H1 (cell line): ENCODE measurements at regions not wholly inside any gene's neighbourhood (a gene's known extent, or its start where the extent isn't known, plus 50 kb on each side); places are given as distances from the start of the nearest gene placed in this dataset.

ENCODE experiments used
- EP300 ChIP-seq, 2 experiments: IDR thresholded peaks; 1 replicate in 1 of 2; 2 replicates in 1 of 2; pipeline ENCODE4 v1.6.1; 2011 to 2012; ENCODE audit warnings: low read depth in 2 of 2, low read length in 2 of 2, mild to moderate bottlenecking in 2 of 2, borderline replicate concordance in 1 of 2, inconsistent platforms in 1 of 2, moderate library complexity in 1 of 2
- JUND ChIP-seq: IDR thresholded peaks from 2 replicates; pipeline ENCODE4 v1.6.1; 2011; ENCODE audit warnings: mild to moderate bottlenecking, improper control_type of control experiment, low read length
- NRF1 ChIP-seq: IDR thresholded peaks from 2 replicates; pipeline ENCODE4 v1.6.1; 2011; ENCODE audit warnings: mild to moderate bottlenecking, low read depth, low read length, improper control_type of control experiment
- POLR2AphosphoS5 ChIP-seq: IDR thresholded peaks from 2 replicates; pipeline ENCODE4 v1.6.1; 2011; ENCODE audit warnings: low read depth, low read length
- RAD21 ChIP-seq, 2 experiments: IDR thresholded peaks in 1 of 2; conservative IDR thresholded peaks in 1 of 2; 2 replicates each; pipeline ENCODE4 v1.6.1; 2011; ENCODE audit warnings: low read depth in 2 of 2, low read length in 2 of 2, improper control_type of control experiment in 1 of 2, inconsistent platforms in 1 of 2, mild to moderate bottlenecking in 1 of 2, moderate library complexity in 1 of 2
- SIRT6 ChIP-seq: IDR thresholded peaks from one replicate; pipeline ENCODE4 v1.7.1; 2012; ENCODE audit warnings: low read length, inconsistent platforms
- TF ChIP-seq, protein P1 (sequence below), 3 experiments: IDR thresholded peaks; 1 replicate in 2 of 3; 2 replicates in 1 of 3; pipeline versions ENCODE4 v1.5.1 to v1.6.1; 2011; ENCODE audit warnings: low read length in 3 of 3, mild to moderate bottlenecking in 3 of 3, inconsistent platforms in 2 of 3, low read depth in 1 of 3, moderate library complexity in 1 of 3; ENCODE audit not compliant: insufficient read depth in 1 of 3; ENCODE audit errors: control extremely low read depth in 1 of 3

GRCh38 chr2:19708776-19709175, 193.0 kb downstream of the TTC32 start:
- no peak for TF ChIP-seq NRF1
- TF ChIP-seq, protein P1, sequence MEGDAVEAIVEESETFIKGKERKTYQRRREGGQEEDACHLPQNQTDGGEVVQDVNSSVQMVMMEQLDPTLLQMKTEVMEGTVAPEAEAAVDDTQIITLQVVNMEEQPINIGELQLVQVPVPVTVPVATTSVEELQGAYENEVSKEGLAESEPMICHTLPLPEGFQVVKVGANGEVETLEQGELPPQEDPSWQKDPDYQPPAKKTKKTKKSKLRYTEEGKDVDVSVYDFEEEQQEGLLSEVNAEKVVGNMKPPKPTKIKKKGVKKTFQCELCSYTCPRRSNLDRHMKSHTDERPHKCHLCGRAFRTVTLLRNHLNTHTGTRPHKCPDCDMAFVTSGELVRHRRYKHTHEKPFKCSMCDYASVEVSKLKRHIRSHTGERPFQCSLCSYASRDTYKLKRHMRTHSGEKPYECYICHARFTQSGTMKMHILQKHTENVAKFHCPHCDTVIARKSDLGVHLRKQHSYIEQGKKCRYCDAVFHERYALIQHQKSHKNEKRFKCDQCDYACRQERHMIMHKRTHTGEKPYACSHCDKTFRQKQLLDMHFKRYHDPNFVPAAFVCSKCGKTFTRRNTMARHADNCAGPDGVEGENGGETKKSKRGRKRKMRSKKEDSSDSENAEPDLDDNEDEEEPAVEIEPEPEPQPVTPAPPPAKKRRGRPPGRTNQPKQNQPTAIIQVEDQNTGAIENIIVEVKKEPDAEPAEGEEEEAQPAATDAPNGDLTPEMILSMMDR (IDR thresholded peaks at IDR 0.05; ENCODE audit: control extremely low read depth in 1 of 3, insufficient read depth in 1 of 3, low read depth in 1 of 3, low read length in 3 of 3): no peak
- TF ChIP-seq EP300 (IDR thresholded peaks at IDR 0.05; ENCODE audit: borderline replicate concordance in 1 of 2, low read depth in 2 of 2, low read length in 2 of 2): no peak
- no peak for TF ChIP-seq SIRT6
- no peak for TF ChIP-seq POLR2AphosphoS5
- no peak for TF ChIP-seq JUND
- no peak for TF ChIP-seq RAD21 (IDR thresholded peaks at IDR 0.05 in 1 of 2, conservative IDR thresholded peaks at IDR 0.05 in 1 of 2; ENCODE audit: low read depth in 2 of 2, low read length in 2 of 2)
